GM18519 (cell line): ENCODE measurements at regions not wholly inside any gene's neighbourhood (a gene's known extent, or its start where the extent isn't known, plus 50 kb on each side); places are given as distances from the start of the nearest gene placed in this dataset.

Experiments used
- ATAC-seq: cut with Tn5 transposase; IDR thresholded peaks from one replicate; pipeline ENCODE4 v1.9.1; 2021; ENCODE audit warnings: mild to moderate bottlenecking, moderate library complexity; ENCODE audit not compliant: unreplicated experiment, low FRiP score

DNA sequence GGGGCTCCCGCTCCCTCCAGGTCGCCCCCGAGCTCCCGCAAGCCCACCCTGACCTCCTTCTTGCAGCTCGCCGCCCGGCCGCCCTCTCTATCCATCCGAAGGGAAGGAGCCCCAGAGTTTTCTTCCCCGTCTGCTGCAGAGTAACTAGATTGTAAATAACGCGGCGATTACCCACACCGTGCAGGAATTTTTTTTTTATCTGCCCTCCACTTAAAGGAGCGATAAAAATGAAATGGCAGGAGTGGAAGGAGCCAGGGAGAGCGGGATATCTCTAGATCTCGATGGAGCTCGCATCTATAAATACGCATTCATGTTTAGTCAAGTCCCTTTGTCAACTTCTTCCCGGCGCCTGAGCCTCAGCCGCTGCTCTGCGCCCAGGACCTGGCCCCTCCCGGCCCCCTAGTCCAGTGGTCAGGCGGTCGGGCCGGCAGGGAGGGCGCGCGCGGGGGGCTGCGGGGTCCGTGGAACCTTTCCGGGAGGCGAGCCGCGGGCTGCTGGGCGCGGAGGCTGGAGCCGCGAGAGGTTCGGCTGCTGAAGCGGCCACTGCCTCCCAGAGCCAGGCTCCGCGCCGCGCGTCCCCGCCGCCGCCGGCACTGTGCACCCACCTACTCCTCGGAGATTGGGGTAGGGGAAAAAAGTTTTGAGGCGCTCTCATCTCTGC is 386.0 kb downstream of the BCAT1 start:
- ATAC-seq: no peak

DNA sequence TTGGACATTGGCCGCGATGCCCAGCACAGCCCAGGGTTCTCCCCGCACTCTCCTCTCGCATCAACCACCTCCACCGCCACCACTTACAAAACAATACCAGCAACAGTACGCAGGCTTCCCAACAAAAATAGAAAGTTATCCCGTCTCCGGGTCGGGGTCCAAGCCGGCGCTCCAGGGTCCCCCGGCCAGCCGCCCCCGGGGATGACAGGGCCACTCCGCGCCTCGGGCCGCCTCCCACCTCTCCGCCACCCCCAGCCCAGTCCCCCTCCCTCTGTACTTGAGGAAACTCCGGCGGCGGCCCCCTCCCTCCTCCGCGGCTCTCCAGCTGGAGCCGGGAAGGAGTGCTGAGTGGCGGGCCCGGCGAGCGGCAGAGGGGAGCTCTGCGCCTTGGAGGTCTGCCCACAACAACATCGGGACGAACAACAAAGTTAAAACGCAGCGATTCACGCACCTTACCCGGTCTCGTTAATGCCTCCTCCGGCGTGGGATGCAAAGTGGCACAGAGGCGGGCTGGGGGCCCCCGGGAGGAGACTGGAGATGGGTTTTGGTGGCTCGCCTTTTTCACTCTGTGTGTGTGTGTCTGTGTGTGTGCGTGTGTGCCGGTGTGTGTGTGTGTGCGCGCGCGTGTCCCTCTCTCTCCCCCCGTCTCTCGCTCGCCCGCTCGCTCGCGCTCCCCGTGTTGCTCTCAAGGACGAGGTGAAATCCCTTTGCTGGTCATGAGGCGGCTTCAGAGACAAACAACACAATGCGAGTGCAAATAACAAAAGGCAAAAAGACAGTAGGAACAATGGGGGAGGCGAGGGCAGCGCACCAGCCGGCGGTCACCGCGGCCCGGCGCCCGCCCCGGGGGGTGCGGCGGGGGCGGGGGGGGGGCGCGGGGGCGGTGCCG is 386.8 kb downstream of the BCAT1 start:
- ATAC-seq: no peak

DNA sequence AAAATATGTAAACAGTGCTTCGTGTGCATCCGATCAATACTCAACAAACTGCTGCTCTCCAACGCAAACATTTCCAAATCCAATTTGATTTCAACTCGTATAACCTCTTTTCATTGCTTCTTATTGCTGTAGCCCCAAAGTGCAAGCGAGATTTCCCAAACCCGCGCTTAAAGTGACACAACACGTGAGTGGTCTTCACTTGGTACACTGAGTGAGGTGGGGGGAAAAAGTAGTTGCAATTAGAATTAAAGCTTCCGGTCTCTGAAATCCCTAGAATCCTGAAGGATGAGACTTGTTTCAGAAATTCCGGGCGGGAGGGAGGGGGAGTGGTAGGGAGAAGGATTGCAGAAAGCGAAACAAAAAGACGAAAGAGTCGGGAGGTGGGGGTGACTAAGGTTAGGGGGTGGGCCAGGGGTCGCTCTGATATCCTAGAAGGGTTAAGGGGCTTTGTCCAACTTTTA is 387.5 kb downstream of the BCAT1 start:
- ATAC-seq: no peak

DNA sequence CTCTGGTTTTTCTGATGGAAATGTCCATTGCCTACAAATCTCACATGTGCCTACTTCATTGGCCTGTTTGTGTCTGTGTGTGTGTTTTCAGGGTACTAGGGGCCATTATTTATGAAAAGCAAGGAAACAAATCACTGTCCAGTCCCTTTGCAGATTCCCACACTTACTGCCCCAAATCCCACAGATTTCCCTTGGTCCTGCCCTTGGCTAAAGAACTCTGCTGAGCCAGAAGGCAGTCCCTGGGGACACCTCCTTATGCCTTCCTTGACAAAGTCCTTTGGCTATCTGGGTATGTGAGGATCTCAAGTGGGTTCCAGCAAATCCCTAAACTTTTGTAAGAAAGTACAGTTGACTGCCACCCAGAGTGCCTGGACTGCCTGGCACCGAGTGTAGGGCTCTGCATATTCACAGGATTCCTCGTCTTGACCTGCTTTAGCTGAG is 388.1 kb downstream of the BCAT1 start:
- no peak for ATAC-seq

DNA sequence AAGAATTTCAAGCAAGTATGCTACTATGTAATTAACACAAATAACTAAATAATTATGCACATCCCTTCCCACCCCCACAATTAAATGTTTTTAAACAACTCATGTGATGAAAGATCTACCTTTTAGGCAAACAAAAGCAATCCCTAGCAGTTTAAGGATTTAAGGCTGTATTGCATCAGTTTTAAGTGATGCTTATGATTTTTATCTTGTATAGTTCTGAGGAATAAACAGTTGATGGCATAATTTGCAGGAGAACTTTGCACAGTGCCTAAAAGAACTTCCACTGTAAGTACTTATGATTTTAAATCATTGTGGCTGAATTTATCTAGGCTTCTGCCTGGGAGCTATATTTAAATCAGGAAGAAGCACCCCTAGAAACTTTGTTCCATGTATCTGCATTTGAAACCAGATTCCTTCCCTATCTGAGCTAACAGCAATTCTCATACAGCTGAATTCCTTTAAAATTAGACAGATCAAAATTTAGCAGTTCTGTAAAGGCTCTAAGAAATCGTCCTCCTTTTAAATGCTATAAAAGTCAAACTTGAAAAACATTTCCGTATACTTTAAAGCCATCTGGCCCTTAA is 388.6 kb downstream of the BCAT1 start:
- ATAC-seq: no peak

DNA sequence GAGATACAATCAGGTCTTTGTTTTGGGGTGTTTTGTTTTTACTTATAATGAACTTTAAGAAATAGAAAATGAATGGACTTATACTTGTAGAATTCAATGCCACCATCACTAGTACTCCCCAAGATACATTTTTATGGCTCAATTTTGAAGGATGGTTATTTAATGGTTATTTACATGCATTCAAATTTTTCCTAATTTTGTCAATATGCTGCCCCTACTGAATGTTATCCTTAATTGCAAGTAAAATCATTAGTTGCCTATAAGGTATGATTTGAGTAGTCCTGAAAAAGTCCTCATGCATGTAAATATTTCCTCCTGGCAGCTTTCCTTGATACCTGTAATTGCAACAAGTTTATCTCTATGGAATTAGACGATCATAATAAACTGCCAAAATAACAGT is 391.2 kb downstream of the BCAT1 start:
- no peak for ATAC-seq

DNA sequence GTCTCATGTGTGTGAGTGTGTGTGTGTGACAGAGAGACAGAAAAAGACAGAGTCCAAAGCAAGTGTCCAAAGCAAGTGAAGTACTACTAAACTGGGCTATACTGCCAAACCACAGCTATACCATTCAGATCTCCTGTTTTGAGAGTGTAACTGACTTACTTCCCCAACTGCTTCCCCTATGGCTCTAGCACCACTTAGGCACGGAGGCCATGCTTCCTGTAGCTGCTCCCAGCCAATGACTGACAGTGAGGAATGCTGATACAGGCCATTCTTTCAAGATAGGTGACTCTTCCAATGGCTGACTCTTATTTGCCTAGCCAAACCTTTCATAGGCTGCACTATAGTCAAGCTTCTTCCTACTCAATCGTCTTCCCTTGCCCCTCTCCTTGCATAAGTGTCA is 393.2 kb downstream of the BCAT1 start:
- no peak for ATAC-seq

DNA sequence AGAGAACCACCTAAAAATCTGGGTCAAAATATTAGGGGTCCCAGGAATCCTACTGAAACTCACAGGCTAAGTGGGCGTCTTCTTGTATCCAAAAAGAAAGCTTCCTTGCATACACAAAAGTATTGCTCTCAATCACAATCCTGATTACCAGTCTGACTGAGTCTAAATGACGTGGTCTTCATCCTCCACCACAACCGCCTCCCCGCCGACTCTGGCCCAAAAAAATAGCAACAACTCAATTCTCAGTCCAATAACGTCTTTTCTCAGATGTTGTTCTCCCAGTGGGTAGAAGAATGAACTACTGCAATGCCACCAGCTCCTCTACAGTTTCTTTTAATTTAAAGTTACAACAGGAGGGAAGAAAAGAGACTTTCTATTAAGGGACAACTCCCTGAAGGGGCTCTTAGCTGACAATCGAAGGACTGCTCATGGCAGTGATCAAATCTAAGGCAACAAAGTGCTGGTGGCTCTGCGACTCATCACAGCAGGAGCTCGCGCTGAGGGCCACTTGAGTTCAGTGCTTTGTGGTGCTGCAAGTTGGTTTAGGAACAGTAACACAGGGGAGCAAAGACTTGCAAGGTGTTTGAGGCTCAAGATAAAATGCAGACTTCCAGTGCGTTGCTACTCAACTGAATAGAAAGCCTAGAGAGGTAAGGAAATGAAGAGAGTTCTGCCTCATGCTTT is 394.1 kb downstream of the BCAT1 start:
- no peak for ATAC-seq

DNA sequence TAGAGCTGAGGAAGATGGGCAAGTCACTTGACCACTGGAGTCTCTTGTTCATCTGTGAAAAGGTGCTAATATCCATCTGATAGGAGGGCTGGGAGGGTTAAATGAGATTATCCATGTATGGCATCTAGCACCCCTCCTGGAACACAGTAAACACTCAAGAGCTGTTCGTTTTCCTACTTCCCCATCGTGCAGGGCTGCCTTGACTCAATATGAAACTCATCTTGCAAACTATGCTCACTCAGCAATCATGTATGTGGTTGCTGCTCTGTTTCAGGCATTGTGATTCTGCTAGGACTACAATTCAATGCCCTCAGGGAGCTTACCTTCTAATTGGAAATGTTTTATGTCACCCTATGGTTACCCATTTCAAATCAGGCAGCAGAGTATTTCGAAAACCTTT is 395.6 kb downstream of the BCAT1 start:
- ATAC-seq: no peak

DNA sequence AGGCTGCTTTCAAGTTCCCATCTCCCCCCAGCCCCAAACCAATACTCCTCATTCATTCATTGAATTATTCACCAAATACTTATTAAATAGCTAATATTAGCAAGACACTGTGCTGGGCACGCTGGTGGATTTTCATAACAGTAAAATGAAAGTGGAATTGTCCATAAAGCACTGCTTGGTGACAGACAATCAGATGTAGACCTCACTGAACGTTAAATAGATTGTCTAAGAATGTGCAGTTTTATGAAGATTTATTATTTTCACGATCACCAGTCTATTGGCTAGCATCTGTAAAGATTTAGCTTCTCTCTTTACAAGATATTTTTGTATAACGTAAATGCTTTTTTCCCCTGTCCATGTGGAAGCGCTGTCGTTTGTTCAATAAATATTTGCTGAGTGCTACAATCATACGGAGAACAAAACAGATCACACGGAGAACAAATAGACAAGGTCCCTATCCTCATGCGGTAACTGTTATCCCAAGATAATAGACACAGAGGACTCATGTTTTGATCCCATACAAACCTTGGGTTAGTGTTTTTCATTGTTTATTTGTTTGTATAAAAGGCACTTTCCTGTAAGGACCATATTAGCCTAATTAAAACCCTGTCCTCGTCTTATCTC is 397.6 kb downstream of the BCAT1 start:
- ATAC-seq: no peak

DNA sequence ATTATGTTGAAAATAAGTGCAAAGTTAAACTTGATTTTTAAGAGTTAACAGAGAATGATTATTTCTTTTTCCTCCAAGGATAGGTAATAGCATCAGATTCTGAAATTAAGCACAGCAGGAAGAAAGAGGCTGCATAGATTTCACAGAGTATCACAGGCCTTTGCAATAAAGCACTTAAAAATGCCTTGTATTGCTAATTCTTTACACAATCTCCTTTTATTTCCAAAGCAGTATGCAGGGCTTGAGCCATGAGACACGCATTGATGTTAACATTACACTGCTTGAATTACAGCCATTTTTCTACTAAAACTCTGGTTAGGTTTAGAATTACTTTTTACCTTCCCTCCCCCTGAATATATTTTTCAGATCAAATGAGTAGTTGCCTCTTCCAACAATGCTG is 398.3 kb downstream of the BCAT1 start:
- no peak for ATAC-seq

DNA sequence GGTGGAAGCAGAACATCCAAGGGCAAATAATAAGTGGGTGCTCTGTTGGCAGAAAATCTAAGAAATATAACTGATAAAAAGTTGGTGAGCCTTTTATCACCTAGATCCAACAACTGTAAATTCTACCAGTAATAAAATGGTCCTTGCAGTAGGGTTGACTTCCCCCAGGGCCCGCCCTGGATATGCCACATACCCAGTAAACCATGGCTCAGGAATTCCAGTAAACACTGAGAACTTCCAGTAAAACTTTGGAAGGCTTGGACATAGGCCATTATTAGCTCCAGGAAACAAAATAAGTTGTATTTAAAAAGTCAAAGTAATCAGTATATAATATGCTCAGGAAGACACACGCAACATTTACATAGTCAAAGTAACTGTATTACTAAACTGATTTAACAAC is 402.2 kb downstream of the BCAT1 start:
- ATAC-seq: no peak

DNA sequence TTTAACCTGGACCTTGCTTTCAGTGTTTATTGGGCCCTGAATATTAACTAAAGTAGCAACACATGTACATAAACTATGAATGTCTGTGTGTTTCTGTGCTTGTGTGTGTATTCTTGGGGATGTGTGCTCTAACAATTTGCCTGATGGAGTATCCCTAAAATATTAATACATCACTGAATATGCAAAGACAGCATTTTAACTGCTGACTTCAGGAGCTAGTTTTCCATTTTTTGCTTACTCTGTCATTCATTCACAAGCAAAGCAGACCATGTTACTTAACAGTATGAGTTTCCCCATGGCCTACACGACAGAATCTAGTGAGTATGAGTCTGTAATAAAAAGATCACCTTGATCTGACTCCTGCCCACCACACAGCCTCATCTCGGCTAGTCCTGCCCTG is 402.8 kb downstream of the BCAT1 start:
- ATAC-seq: no peak

DNA sequence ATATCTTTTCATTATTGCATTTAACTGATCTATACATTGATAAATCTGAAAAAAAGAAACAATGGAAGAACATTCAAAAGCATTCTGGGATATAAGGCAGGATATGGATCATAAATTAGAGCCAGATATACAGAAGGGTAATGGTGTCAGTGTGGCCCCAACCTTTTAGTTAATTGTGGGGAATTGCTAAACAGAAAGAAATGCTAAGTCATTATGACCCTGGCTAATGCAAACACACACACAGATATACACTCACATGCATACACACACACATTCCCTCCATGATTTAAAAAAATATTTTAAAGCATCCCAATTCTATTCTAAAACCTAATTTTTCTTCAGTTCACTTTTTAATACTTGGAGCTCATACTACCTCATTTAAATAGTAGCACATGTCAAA is 404.5 kb downstream of the BCAT1 start:
- ATAC-seq: no peak

DNA sequence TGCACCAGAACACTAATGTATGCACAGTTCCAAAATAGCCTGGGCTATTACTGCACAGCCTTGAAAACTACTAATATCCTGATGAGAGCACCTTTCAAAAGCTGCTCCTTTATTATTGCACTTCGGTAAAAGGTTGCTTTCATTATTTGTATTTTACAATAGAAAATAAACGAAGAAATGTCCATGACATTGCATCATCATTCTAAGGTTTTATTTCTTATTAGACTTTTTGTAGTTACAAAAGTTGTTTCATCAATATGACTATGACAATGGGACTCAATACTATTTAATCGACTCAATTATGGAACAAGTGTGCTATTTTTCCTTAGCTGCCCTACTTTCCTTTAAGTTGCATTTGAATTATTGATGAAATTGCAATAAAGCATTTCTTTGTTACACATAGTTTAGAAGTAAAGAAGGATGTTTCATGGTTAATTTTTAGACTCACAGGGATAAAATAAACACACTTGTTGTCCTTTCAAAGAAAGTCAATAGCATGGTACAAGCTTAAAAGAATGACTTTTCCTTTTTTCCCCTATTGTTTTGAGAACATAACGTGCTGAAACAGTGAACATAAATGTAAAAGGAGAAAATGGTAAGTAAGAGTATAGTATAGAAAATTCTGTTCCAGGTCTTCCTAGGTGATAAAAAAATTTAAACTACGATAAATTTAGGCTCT is 407.6 kb downstream of the BCAT1 start:
- no peak for ATAC-seq

DNA sequence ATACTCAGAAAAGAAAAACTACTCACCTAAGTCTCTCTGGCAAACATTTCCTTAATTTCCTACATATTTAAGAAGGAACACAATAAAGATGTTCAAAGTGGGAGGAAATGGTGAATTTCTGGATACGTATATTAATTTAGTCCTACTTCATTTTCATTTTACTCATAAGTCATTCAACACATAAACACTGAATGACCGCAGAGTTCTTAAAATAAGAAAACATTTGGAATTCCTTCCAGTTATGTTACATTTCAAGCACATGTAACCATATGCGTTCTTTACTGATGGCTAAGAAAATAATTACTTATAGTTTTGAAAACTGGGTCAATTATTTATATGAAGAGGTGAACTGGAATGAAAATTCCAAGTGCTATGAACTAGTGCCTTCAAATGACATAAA is 409.3 kb downstream of the BCAT1 start:
- ATAC-seq: no peak

DNA sequence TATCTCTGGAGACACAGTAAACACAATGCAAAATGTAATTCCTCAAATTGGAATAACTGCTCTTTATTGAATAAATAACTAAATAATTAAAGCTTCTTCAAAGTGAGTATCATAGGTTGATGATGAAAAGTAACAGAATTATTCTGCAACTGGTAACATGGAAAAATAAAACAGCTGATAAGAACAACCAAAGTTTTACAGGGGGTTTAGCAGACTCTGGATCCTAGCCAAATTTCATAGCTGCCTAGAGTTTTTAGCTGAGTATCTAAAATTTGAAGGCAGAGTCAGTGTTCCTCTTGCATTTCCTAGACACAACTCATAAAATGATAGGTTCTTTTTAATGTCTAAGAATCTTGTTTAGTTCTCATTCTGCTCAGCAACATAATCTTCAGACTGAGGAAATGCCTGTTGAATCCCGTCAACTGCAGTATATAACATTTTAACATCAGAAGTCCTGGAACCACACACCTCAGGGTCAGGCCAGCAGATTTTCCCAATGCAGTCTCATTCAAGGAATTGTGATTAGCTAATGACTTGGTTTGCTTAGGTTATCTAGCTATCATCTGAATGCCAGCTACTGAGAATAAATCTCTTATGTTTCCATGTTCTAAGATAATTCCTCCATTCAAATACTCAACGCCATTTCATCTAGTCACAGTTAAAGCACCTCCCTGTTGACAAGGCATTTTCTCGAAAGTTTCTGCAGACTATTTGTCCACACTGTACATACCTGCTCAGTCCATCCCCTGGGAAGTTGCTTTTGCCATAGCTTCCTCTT is 411.6 kb downstream of the BCAT1 start:
- ATAC-seq: no peak

DNA sequence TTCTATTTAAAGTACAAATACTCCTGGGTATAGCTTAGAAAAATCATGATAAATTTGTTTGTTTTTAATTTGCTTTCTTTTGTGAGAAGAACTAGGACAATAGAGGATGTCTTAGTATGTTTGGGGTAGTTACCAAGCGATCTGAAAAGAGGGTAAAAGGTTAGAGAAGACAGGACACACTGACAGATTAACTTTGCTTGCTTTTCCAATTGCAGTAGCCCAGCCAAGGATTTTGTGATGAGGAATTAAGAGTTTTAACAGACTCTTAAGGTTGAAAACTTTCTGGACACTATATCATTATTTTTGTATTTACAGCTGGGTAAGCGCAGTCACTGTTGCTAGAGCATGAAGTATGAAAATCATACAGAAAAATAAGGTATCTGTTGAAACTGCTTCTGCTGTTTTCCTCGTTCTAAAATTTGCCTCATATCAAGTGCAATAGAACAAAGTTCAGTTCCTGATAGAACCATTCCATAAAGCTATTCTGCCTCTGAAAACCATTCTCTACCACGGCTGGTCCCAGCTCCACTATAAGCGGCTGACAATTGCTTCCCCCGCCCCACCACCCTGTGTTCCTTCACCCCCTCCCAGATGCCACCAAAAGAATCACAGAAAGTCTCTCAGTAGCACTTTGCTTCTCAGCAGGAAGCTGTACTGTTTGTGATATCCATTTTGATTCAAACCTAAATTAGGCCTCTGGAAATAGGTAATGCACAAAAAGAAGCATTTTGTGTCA is 413.4 kb downstream of the BCAT1 start:
- ATAC-seq: no peak

DNA sequence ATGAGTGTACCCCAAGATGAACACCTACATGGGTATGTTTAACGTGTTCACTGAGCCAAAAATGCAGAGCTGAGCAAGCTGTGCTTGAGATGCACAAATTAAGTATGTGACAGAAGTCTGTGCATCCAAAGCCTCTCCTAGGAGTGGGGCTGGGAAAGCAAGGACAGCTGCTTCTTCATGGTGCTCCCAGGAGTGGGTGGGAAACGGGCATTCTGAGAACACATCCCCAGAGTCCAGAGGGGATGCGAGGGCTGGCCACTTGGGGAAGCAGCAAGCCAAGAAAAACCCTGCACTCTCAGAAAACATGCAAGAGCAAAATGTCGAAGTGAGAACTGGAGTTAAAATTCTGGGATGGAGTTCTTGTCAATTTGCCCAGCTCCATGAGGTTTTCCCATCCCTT is 414.3 kb downstream of the BCAT1 start:
- ATAC-seq: no peak
